ENCODE measurements at regions not wholly inside any gene's neighbourhood (a gene's known extent, or its start where the extent isn't known, plus 50 kb on each side); places are given as distances from the start of the nearest gene placed in this dataset.

DNA sequence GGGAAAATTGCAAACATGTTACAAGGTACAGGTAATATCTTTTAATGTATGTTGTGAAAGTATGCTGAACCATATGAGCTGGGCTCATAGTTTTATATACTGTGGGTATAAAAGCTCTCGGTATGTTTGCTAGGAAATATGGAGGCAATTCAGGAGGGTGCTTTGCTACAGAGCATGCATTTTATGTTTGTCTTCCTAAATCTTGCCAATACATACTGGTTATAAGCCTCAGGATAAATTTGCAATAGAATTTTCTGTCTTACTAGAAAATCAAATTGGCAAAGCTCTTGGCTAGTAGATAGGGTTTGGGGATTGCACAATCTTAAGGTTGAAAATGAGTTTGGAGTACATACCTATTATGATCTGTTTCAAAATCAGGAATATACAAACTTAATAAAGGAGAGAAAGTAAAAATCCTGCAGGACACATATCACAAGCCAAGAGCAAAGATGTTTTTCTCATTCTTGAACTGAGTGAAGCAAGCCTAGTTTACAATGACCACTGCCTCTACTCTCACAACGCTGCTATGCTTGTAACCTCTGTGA lies 751.2 kb downstream of the HDGFL1 start:
- no peak for TF ChIP-seq EZH2 (IDR thresholded peaks at IDR 0.05; ENCODE audit: borderline replicate concordance)
- TF ChIP-seq EZH2phosphoT487 (IDR thresholded peaks at IDR 0.05; ENCODE audit: low read depth, severe bottlenecking, unreplicated experiment) = no peak
- TF ChIP-seq, protein P1, sequence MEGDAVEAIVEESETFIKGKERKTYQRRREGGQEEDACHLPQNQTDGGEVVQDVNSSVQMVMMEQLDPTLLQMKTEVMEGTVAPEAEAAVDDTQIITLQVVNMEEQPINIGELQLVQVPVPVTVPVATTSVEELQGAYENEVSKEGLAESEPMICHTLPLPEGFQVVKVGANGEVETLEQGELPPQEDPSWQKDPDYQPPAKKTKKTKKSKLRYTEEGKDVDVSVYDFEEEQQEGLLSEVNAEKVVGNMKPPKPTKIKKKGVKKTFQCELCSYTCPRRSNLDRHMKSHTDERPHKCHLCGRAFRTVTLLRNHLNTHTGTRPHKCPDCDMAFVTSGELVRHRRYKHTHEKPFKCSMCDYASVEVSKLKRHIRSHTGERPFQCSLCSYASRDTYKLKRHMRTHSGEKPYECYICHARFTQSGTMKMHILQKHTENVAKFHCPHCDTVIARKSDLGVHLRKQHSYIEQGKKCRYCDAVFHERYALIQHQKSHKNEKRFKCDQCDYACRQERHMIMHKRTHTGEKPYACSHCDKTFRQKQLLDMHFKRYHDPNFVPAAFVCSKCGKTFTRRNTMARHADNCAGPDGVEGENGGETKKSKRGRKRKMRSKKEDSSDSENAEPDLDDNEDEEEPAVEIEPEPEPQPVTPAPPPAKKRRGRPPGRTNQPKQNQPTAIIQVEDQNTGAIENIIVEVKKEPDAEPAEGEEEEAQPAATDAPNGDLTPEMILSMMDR (IDR thresholded peaks at IDR 0.05; ENCODE audit: poor library complexity) = no peak
